ENCODE measurements at regions not wholly inside any gene's neighbourhood (a gene's known extent, or its start where the extent isn't known, plus 50 kb on each side); places are given as distances from the start of the nearest gene placed in this dataset.
"Not testable (repeated sequence)": the region's sequence is repeated elsewhere in the genome, so short reads cannot be mapped to it uniquely, and the experiment has no call there.

GRCh38 chr10:84015877-84016595 lies 123.3 kb upstream of the GHITM start:
- no peak for DNase-seq (ENCODE audit: low read depth in 2 of 3, low spot score in 2 of 3)

- DNase-seq (ENCODE audit: low read depth in 2 of 3, low spot score in 2 of 3) = no peak
Measured at GRCh38 chr10:84018826-84019225, 120.5 kb upstream of the GHITM start.

- not testable (repeated sequence) for DNase-seq (ENCODE audit: low read depth in 2 of 3, low spot score in 2 of 3)
Measured at GRCh38 chr10:84019854-84020458, 119.4 kb upstream of the GHITM start.

- no peak for DNase-seq (ENCODE audit: low read depth in 2 of 3, low spot score in 2 of 3)
Measured at GRCh38 chr10:84026821-84027257, 112.5 kb upstream of the GHITM start.

- no peak for DNase-seq (ENCODE audit: low read depth in 2 of 3, low spot score in 2 of 3)
Measured at GRCh38 chr10:84029840-84030239, 109.5 kb upstream of the GHITM start.

- no peak for DNase-seq (ENCODE audit: low read depth in 2 of 3, low spot score in 2 of 3)
Measured at GRCh38 chr10:84038035-84038434, 101.3 kb upstream of the GHITM start.

GRCh38 chr10:84039957-84040356 lies 99.4 kb upstream of the GHITM start:
- no peak for DNase-seq (ENCODE audit: low read depth in 2 of 3, low spot score in 2 of 3)

GRCh38 chr10:84047258-84048010 lies 91.9 kb upstream of the GHITM start:
- DNase-seq (ENCODE audit: low read depth in 2 of 3, low spot score in 2 of 3) = no peak

- DNase-seq (ENCODE audit: low read depth in 2 of 3, low spot score in 2 of 3) = no peak
Measured at GRCh38 chr10:84049645-84050011, 89.7 kb upstream of the GHITM start.

GRCh38 chr10:84053626-84054025 lies 85.7 kb upstream of the GHITM start:
- no peak for DNase-seq (ENCODE audit: low read depth in 2 of 3, low spot score in 2 of 3)

- no peak for DNase-seq (ENCODE audit: low read depth in 2 of 3, low spot score in 2 of 3)
Measured at GRCh38 chr10:84054743-84055142, 84.6 kb upstream of the GHITM start.

- no peak for DNase-seq (ENCODE audit: low read depth in 2 of 3, low spot score in 2 of 3)
Measured at GRCh38 chr10:84059526-84059925, 79.8 kb upstream of the GHITM start.

GRCh38 chr10:84063440-84063839 lies 75.9 kb upstream of the GHITM start:
- no peak for DNase-seq (ENCODE audit: low read depth in 2 of 3, low spot score in 2 of 3)

GRCh38 chr10:84065804-84066601 lies 73.3 kb upstream of the GHITM start:
- no peak for DNase-seq (ENCODE audit: low read depth in 2 of 3, low spot score in 2 of 3)

GRCh38 chr10:84074521-84074920 lies 64.8 kb upstream of the GHITM start:
- no peak for DNase-seq (ENCODE audit: low read depth in 2 of 3, low spot score in 2 of 3)

- no peak for DNase-seq (ENCODE audit: low read depth in 2 of 3, low spot score in 2 of 3)
Measured at GRCh38 chr10:84075226-84076046, 63.9 kb upstream of the GHITM start.

- DNase-seq (ENCODE audit: low read depth in 2 of 3, low spot score in 2 of 3) = no peak
Measured at GRCh38 chr10:84076047-84076388, 63.3 kb upstream of the GHITM start.

GRCh38 chr10:84076540-84077195 lies 62.6 kb upstream of the GHITM start:
- no peak for DNase-seq (ENCODE audit: low read depth in 2 of 3, low spot score in 2 of 3)

GRCh38 chr10:84077768-84078167 lies 61.5 kb upstream of the GHITM start:
- DNase-seq (ENCODE audit: low read depth in 2 of 3, low spot score in 2 of 3) = no peak

GRCh38 chr10:84078771-84079170 lies 60.5 kb upstream of the GHITM start:
- DNase-seq (ENCODE audit: low read depth in 2 of 3, low spot score in 2 of 3) = no peak

Data from activated CD8-positive, alpha-beta memory T cell treated with anti-CD3 and anti-CD28 coated beads for 48 hours (primary cell).